ENCODE measurements at regions not wholly inside any gene's neighbourhood (a gene's known extent, or its start where the extent isn't known, plus 50 kb on each side); places are given as distances from the start of the nearest gene placed in this dataset.

DNA sequence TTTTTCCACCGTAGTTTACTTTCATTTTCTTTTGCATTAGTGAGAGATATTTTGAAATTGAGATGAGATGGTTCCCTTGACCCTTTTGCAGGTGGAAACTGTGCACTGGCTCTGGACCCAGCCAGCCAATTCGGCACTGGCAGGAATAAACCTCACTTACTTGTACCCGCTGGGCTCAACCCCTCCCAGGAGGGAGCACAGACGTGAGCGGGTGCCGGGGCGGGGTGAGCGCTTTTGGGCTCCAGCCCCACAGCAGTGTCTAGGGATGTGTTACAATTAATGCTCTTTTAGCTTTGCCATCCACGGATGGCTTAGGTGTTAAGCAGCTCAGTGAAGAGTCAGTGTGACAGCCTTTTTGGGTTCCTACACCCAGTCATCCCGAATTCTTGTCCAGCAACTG lies 766.1 kb upstream of the CHD1 start:
- TF ChIP-seq CTCF (IDR thresholded peaks at IDR 0.05), result no peak
- no peak for TF ChIP-seq EZH2 (IDR thresholded peaks at IDR 0.05; ENCODE audit: borderline replicate concordance, insufficient read depth, low read depth, low read length, poor library complexity, severe bottlenecking)

Measured in B cell (primary cell).